Putamen (tissue), 1 donor: ENCODE measurements at regions not wholly inside any gene's neighbourhood (a gene's known extent, or its start where the extent isn't known, plus 50 kb on each side); places are given as distances from the start of the nearest gene placed in this dataset.

Source experiments
- DNase-seq: peaks from one replicate; pipeline ENCODE4 v3.0.0-alpha.2; 2016; ENCODE audit warnings: low spot score

DNA sequence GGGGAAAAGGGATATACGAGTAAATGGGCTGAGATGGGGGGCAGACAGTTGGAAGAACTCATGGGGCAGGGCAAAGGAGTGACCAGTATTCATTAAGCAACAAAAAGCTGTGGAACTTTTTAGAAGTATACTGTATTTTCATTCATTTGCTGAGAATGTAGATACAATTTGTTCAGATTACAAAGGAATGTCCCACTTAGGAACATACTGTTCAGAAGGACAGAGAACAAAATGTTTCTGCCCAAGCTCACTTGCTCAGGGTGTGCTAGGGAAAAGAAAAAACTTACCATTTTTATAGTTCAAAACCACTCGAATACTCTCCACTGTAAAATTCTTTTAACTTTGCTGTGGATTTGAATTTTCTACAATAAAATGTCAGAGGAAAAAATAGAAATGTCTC is 135.2 kb upstream of the AFF2 start:
- DNase-seq = no peak

- DNase-seq = no peak
These were observed 129.1 kb upstream of the AFF2 start for GRCh38 chrX:148371291-148371690.

- DNase-seq = no peak
These were observed 127.5 kb upstream of the AFF2 start for GRCh38 chrX:148372925-148373324.

DNA sequence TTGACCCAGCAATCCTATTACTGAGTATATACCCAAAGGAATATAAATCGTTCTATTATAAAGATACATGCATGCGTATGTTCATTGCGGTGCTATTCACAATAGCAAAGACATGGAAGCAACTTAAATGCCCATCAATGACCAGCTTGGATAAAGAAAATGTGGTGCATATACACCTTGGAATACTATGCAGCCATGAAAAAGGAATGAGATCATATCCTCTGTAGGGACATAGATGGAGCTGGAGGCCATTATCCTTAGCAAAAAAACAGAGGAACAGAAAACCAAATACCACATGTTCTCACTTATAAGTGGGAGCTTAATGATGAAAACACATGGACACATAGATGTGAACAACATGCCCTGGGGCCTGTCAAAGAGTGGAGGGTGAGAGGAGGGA is 124.1 kb upstream of the AFF2 start:
- DNase-seq = no peak

DNA sequence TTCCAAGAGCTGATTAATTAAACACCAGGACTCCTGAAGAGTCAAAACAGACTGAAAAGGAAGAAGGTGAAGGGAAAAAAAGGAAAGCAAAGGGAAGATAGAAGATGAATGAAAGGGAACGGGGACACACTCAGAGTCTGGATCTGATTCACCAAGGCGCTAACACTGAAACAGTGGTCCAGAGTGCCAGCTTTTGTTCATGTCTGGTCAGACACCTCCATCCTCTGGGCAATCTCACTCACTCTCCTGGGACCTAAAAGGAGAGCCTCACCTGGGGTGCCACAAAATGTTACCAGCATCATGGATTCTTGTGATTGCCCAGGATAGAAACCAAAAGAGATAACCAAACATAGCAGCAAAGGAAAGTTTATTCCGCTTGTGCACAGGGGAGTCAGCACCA is 120.3 kb upstream of the AFF2 start:
- no peak for DNase-seq

DNA sequence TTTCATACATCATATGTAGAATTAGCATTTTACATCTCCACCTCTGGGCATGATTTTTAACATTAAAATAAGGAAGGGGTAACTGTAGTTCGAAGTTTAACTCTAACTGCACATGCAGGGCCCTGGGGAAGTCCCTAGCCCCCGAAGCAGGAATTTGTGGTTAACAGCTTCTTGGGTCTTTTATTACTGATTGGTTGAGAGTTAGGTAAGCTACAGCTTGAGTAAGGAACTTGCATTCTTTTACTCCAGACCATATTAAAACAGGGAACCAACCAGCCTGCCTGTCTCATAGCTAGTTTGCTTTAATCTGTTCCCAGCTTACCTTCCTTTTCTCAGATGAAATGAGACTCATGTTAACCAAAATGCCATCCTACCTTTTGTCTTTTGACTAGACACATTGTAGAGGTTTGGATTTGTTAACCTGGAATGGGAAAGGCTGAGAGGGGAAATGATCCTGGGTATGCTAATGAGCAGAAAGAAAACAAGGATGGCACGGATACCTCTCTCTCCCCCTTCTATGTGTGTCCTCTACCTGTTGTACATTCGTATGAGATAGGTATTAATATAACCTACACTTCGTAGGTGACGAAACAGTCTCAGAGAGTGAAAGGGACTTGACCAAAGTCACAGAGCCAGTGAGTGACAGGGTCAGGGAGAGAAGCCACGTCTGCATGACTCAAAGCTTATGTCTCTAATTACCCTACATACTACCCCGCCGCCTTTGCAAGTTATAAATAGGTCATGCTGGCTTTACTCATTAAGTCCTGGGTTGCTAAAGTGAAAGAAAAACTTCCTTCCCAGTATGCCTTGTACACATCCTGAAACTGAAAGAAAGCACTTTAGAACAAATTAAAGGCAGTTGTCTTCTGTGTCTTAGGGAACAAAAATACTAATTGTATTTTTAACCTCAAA is 119.5 kb upstream of the AFF2 start:
- DNase-seq = no peak

- DNase-seq = no peak
These were observed 118.8 kb upstream of the AFF2 start for GRCh38 chrX:148381603-148382002.

GRCh38 chrX:148382983-148383382 is 117.4 kb upstream of the AFF2 start:
- DNase-seq = no peak

DNA sequence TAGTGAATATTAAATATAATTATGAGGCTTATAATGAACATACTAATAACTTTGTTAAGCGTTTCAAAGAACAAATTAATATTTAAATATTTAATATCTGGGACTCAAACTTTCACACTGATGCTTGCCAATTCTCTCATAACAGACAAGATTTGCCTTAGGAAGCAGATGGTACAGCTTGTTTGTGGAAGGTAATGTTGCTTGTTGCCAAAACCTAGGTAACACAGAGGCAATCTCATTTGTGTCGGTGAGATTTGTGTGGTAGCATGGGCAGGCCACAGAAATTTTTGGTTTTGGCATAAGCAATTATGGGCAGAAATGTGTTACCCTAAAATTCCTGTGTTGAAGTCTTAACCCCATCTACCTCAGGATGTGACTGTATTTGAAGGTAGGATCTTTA is 114.9 kb upstream of the AFF2 start:
- DNase-seq = no peak

DNA sequence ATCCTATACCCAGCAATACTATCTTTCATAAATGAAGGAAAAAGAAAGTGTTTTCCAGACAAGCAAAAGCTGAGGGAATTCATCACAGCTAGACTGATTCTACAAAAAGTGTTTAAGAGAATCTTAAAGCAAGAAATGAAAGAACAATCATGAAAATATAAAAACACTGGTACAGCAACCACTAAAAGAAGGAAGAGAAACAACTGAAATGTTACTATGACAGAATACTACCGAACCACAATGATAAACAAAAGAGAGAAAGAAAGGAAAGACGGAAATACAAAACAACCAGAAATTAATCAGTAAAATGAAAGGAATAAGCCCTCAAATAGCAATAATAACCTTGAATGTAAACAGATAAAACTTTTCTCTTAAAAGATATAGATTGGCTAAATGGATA is 110.8 kb upstream of the AFF2 start:
- DNase-seq = no peak

- DNase-seq = no peak
These were observed 88.4 kb upstream of the AFF2 start for GRCh38 chrX:148412006-148412405.

GRCh38 chrX:148416142-148416541 is 84.3 kb upstream of the AFF2 start:
- DNase-seq = no peak

GRCh38 chrX:148416931-148417330 is 83.5 kb upstream of the AFF2 start:
- no peak for DNase-seq

- DNase-seq = no peak
These were observed 82.5 kb upstream of the AFF2 start for GRCh38 chrX:148417934-148418333.

- no peak for DNase-seq
These were observed 77.9 kb upstream of the AFF2 start for GRCh38 chrX:148422526-148422925.

DNA sequence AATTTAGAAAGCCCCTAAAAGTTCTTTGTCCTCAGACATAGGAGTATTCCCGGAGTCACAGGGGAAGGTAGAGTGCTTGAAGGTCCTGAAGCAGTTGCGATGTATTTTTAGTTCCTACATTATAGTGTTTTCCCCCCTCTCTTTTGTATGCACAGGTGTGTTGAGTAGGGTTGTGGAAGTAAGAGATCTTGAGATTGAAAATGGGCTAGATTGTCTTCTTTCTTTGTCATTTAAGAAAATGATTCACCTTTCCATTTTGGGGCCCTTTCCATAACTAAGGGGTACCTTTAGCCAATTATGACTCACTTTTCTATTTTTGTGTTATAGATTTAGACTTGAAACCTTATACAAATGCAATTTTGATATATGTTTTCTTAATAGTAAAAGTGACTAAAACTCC is 75.8 kb upstream of the AFF2 start:
- DNase-seq = no peak

DNA sequence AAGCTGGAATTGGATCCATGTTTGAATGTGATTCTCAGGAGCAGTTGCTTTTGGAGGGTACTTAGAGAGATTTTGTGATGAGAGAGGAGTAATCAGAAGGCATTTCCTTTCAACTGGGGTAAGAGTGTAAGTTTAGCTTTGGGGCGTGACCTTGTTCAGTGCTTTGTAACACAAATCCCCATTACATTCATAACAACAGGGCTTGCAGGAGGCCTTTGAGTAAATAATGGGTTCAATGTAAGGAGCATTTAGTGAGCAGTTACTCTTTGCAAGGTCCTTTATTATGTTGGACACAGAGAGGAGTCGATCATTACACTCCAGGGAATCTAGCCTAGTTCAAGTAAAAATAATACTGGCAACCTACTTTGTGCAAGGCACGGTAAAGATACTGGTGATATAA is 74.0 kb upstream of the AFF2 start:
- no peak for DNase-seq

GRCh38 chrX:148441387-148441786 is 59.0 kb upstream of the AFF2 start:
- no peak for DNase-seq

DNA sequence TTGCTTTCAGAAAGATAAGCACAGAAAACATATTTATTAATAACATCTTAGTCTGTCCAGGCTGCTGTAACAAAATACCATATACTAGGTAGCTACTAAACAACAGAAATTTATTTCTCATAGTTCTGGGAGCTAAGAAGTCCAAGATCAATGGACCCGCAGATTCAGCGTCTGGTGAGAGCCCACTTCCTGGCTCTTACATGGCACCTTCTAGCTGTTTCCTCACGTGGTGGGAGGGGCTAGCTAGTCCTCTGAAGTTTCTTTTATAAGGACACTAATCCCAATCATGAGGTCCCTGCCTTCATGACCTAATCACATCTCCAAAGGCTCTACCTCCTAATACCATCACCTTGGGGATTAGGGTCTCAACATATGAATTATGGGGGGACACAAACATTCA is 57.2 kb upstream of the AFF2 start:
- DNase-seq = no peak

- DNase-seq = no peak
These were observed 51.7 kb upstream of the AFF2 start for GRCh38 chrX:148448686-148449085.
